BE2C (cell line): ENCODE measurements at regions not wholly inside any gene's neighbourhood (a gene's known extent, or its start where the extent isn't known, plus 50 kb on each side); places are given as distances from the start of the nearest gene placed in this dataset.
"Not testable (repeated sequence)": the region's sequence is repeated elsewhere in the genome, so short reads cannot be mapped to it uniquely, and the experiment has no call there.

Source experiments
- DNase-seq: peaks from one replicate; pipeline ENCODE4 v3.0.0-alpha.2; 2020
- H3K27me3 ChIP-seq: fragments of 250-450 bp; sonication (Bioruptor Pico); 2 replicates; pipeline ENCODE4 v1.5.1; 2020; ENCODE audit warnings: mild to moderate bottlenecking
- H3K36me3 ChIP-seq: fragments of 250-450 bp; sonication (Bioruptor Pico); 2 replicates; pipeline ENCODE4 v1.5.1; 2020; ENCODE audit warnings: mild to moderate bottlenecking
- H3K4me1 ChIP-seq: fragments of 250-450 bp; sonication (Bioruptor Pico); 2 replicates; pipeline ENCODE4 v1.5.1; 2020
- H3K4me3 ChIP-seq: 2 replicates; pipeline ENCODE4 v1.5.1; 2011; ENCODE audit warnings: low read depth, low read length
- H3K9me3 ChIP-seq: fragments of 250-450 bp; sonication (Bioruptor Pico); 2 replicates; pipeline ENCODE4 v1.5.1; 2020
- CTCF ChIP-seq: IDR thresholded peaks from 2 replicates; pipeline ENCODE4 v1.5.1; 2012; ENCODE audit warnings: mild to moderate bottlenecking, low read depth, low read length

- DNase-seq, result no peak
- no peak for TF ChIP-seq CTCF
- H3K4me1 ChIP-seq, result peaks cover 2% of the 10 kb centered on the region; the same call in 1 of the 2 replicates
These were observed 348.4 kb downstream of the SOX4 start for GRCh38 chr6:21941926-21942325.

GRCh38 chr6:21942897-21943296 lies 349.3 kb downstream of the SOX4 start:
- no peak for DNase-seq

More at GRCh38 chr6:21941926-21942325, 348.4 kb downstream of the SOX4 start:
- Histone ChIP-seq H3K36me3 (no peaks in the 10 kb centered on the region), H3K4me3 (no peak overlapping the region), H3K27me3 (no peaks in the 10 kb centered on the region), H3K9me3 (no peaks in the 10 kb centered on the region)

DNA sequence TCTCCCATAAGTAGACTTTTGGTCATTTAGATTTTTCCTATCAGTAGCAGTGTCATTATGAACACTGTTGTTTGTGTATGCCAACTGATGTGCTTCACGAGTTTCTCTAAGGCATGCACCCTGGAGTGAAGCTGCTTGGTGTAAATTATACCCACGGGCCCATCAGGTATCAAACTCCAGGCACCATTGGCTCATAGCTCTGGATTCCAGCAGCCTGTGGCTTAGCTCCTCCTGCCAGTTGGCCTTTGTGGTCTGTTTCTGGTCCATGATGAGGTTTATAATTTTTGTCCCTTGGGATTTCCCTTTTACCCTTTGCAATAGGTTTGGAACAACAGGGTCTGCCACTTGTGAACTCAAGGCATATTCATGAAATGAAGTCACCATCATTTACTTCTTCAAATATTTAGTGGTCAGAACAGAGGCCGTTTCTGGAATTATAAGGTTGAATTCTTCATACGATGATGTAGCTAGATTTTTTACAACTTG lies 350.5 kb downstream of the PRL start:
- peak; percentile 36 for DNase-seq
- no peak for TF ChIP-seq CTCF
- H3K9me3 ChIP-seq, result no peaks in the 10 kb centered on the region

More at GRCh38 chr6:21942897-21943296, 349.3 kb downstream of the SOX4 start:
- H3K27me3 ChIP-seq, result no peaks in the 10 kb centered on the region
- H3K9me3 ChIP-seq, result no peaks in the 10 kb centered on the region
- no peak overlapping the region for H3K4me3 ChIP-seq
- H3K4me1 ChIP-seq, result peaks cover 2% of the 10 kb centered on the region
- no peaks in the 10 kb centered on the region for H3K36me3 ChIP-seq
- no peak for TF ChIP-seq CTCF

DNA sequence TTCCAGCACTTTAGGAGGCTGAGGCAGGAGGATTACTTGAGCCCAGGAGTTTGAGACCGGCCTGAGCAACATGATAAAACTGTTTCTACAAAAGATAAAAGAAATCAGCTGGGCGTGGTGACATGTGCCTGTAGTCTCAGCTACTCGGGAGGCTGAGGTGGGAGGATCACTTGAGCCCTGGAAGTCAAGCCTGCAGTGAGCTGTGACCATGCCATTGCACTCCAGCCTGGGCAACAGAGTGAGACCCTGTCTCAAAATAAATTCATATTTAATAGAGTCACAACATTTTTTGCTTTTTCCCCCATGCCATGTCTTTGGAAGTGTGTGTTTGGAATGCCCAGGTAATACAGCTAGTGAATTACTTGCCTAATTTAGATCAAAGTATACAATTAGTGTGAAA lies 349.6 kb downstream of the PRL start:
- H3K4me1 ChIP-seq, DNase-seq, H3K9me3 ChIP-seq, H3K27me3 ChIP-seq, H3K4me3 ChIP-seq, H3K36me3 ChIP-seq: not testable (repeated sequence)

More for the DNA sequence above, 350.5 kb downstream of the PRL start:
- H3K4me3 ChIP-seq, result no peak overlapping the region
- H3K36me3 ChIP-seq, result no peaks in the 10 kb centered on the region
- peaks cover 5% of the 10 kb centered on the region for H3K4me1 ChIP-seq
- H3K27me3 ChIP-seq, result no peaks in the 10 kb centered on the region

- Histone ChIP-seq H3K27me3 (no peaks in the 10 kb centered on the region), H3K4me1 (peaks cover 5% of the 10 kb centered on the region), H3K36me3 (no peaks in the 10 kb centered on the region), H3K4me3 (no peak overlapping the region), H3K9me3 (no peaks in the 10 kb centered on the region)
- no peak for DNase-seq
- no peak for TF ChIP-seq CTCF
These were observed 349.0 kb downstream of the PRL start for GRCh38 chr6:21947731-21948386.

- Histone ChIP-seq H3K36me3 (no peaks in the 10 kb centered on the region), H3K9me3 (no peaks in the 10 kb centered on the region), H3K27me3 (no peaks in the 10 kb centered on the region), H3K4me3 (no peak overlapping the region), H3K4me1 (peaks cover 11% of the 10 kb centered on the region)
- no peak for TF ChIP-seq CTCF
- DNase-seq, result no peak
These were observed 347.5 kb downstream of the PRL start for GRCh38 chr6:21949211-21949801.
